Transverse colon (tissue), 4 donors: ENCODE measurements at regions not wholly inside any gene's neighbourhood (a gene's known extent, or its start where the extent isn't known, plus 50 kb on each side); places are given as distances from the start of the nearest gene placed in this dataset.

ENCODE experiments used
- DNase-seq: peaks from one replicate; pipeline ENCODE4 v3.0.0-alpha.2; 2019
- H3K27ac ChIP-seq, 4 donors: fragments of 200-600 bp; sonication (generic); 2 replicates each; pipeline ENCODE4 v1.5.1; 2016 to 2018; ENCODE audit warnings: inconsistent platforms in 4 of 4
- H3K27me3 ChIP-seq: fragments of 200-600 bp; sonication (generic); 2 replicates; pipeline ENCODE4 v1.5.1; 2017; ENCODE audit warnings: inconsistent platforms
- H3K36me3 ChIP-seq, 4 donors: fragments of 200-600 bp; sonication (generic); 2 replicates each; pipeline ENCODE4 v1.5.1; 2017 to 2019; ENCODE audit warnings: inconsistent platforms in 4 of 4
- H3K4me1 ChIP-seq, 4 donors: fragments of 200-600 bp; sonication (generic); 2 replicates each; pipeline ENCODE4 v1.5.1; 2017 to 2020; ENCODE audit warnings: inconsistent platforms in 4 of 4
- H3K4me3 ChIP-seq, 4 donors: fragments of 200-600 bp; sonication (generic); 1 replicate in 1 of 4; 2 replicates in 3 of 4; pipeline versions ENCODE4 v1.5.1 to v1.6.1; 2017 to 2019; ENCODE audit warnings: inconsistent platforms in 4 of 4
- H3K9me3 ChIP-seq, 2 donors: fragments of 200-600 bp; sonication (generic); 2 replicates each; pipeline ENCODE4 v1.5.1; 2017 to 2019; ENCODE audit warnings: inconsistent platforms in 2 of 2
- EP300 ChIP-seq: sonication (generic); formaldehyde crosslinking; IDR thresholded peaks from one replicate; pipeline ENCODE4 v1.6.1; 2017; ENCODE audit warnings: antibody characterized with exemption, low read depth
- POLR2A ChIP-seq: fragments of 450-650 bp; IDR thresholded peaks from one replicate; pipeline ENCODE4 v1.6.1; 2016; ENCODE audit warnings: antibody characterized with exemption, mild to moderate bottlenecking, moderate library complexity
- POLR2AphosphoS5 ChIP-seq, 3 donors: sonication (generic); formaldehyde crosslinking; IDR thresholded peaks; one replicate each; pipeline ENCODE4 v1.6.1; 2016; ENCODE audit warnings: antibody characterized with exemption in 3 of 3
- WGBS, 2 donors: methylation state at CpG; one replicate each; pipeline ENCODE4 v1.1.5; 2018; ENCODE audit warnings: low coverage in 1 of 2; 5-methylcytosine and 5-hydroxymethylcytosine counted together
- in situ Hi-C, 4 donors: fragments of 200-750 bp; cut with MboI; loops; one replicate each; pipeline versions ENCODE4 v1.15.0 to v1.15.1; 2017; ENCODE audit warnings: low sequenced_read_pairs in 3 of 4, low pct_ligation_motif_present in 1 of 4, low pct_unique_long_range_greater_than_20kb in 1 of 4
- intact Hi-C: fragments of 100-400 bp; cut with DNase I; formaldehyde crosslinking; loops from one replicate; pipeline ENCODE4 v1.15.1; 2023; ENCODE audit warnings: low total_unique reads
- TF ChIP-seq, protein P1 (sequence below), 5 experiments: fragments of 200-600 bp in 3 of 5; fragments of 450-650 bp in 2 of 5; sonication (generic) in 3 of 5; IDR thresholded peaks; 1 replicate in 2 of 5; 2 replicates in 3 of 5; pipeline ENCODE4 v1.5.1; 2016 to 2017; ENCODE audit warnings: antibody characterized with exemption in 5 of 5, inconsistent platforms in 3 of 5, mild to moderate bottlenecking in 2 of 5, moderate library complexity in 1 of 5

DNA sequence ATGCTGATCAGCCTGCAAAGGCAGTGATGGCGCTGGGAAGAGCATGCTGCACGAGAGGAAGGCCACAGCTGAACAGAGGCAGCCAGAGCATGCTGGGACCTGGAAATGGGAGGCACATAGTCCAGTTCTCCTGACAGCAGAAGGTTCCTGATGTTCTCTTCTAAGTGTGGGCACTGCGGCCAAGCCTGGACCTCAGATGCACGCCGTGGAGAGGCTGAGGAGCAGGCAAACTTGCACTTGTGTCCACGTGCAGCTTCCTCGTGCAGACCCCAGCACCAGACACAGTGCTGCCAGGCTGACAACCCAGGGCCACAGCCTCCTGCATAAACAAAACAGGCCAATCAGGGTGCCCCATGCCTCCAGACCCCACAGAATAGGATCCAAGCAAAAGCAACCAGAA is 93.5 kb upstream of the LANCL2 start:
- Histone ChIP-seq H3K27me3 (no peaks in the 10 kb centered on the region), H3K27ac (no peak overlapping the region), H3K4me3 (no peak overlapping the region), H3K36me3 (no peaks in the 10 kb centered on the region), H3K9me3 (no peaks in the 10 kb centered on the region), H3K4me1 (no peaks in the 10 kb centered on the region)
- WGBS, 2 donors: 88% methylated on average over 7 of the region's 7 CpGs; no CpG with 5 or more reads in 1 of the 2 donors
- intact Hi-C loops: no loop called here
- in situ Hi-C loops: loop anchor here in 2 of 4 donors (10.0 to 25.0 kb wide), 2 partner anchors 143 to 316 kb away; no protein-coding TSS in a partner anchor
- DNase-seq: no peak
- no peak for TF ChIP-seq EP300
- TF ChIP-seq, protein P1, sequence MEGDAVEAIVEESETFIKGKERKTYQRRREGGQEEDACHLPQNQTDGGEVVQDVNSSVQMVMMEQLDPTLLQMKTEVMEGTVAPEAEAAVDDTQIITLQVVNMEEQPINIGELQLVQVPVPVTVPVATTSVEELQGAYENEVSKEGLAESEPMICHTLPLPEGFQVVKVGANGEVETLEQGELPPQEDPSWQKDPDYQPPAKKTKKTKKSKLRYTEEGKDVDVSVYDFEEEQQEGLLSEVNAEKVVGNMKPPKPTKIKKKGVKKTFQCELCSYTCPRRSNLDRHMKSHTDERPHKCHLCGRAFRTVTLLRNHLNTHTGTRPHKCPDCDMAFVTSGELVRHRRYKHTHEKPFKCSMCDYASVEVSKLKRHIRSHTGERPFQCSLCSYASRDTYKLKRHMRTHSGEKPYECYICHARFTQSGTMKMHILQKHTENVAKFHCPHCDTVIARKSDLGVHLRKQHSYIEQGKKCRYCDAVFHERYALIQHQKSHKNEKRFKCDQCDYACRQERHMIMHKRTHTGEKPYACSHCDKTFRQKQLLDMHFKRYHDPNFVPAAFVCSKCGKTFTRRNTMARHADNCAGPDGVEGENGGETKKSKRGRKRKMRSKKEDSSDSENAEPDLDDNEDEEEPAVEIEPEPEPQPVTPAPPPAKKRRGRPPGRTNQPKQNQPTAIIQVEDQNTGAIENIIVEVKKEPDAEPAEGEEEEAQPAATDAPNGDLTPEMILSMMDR (IDR thresholded peaks at IDR 0.05): no peak
- TF ChIP-seq POLR2AphosphoS5 (IDR thresholded peaks at IDR 0.05): no peak
- no peak for TF ChIP-seq POLR2A

DNA sequence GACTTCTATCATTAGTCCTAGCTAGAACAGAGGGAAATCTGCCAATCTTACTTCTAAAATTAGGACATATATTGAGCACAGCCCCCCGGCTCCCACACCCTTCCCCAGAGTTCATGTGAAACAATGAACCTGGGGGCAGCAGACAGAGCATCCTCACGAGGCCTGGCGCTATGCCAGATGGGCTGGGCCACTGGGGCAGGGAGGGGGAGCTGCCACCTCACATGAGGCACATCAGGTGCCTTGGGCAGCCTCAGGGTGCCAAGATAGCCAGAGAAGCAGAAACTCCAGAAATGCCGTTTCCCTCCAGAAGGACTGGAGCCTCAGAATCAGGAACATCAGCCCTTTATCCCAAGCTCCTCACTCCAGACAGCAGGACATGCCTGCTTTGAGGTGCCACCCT is 92.8 kb upstream of the LANCL2 start:
- Histone ChIP-seq H3K36me3 (no peaks in the 10 kb centered on the region), H3K27ac (no peak overlapping the region), H3K4me1 (no peaks in the 10 kb centered on the region), H3K4me3 (no peak overlapping the region), H3K27me3 (no peaks in the 10 kb centered on the region), H3K9me3 (no peaks in the 10 kb centered on the region)
- no peak for TF ChIP-seq POLR2A
- TF ChIP-seq, protein P1 (IDR thresholded peaks at IDR 0.05): no peak
- intact Hi-C loops (no loop called here), in situ Hi-C loops (loop anchor here in 2 of 4 donors (10.0 to 25.0 kb wide), 2 partner anchors 142 to 315 kb away; no protein-coding TSS in a partner anchor)
- no peak for DNase-seq
- WGBS, 2 donors: 0 to 65% methylated on average over 2 to 4 of the region's 4 CpGs

DNA sequence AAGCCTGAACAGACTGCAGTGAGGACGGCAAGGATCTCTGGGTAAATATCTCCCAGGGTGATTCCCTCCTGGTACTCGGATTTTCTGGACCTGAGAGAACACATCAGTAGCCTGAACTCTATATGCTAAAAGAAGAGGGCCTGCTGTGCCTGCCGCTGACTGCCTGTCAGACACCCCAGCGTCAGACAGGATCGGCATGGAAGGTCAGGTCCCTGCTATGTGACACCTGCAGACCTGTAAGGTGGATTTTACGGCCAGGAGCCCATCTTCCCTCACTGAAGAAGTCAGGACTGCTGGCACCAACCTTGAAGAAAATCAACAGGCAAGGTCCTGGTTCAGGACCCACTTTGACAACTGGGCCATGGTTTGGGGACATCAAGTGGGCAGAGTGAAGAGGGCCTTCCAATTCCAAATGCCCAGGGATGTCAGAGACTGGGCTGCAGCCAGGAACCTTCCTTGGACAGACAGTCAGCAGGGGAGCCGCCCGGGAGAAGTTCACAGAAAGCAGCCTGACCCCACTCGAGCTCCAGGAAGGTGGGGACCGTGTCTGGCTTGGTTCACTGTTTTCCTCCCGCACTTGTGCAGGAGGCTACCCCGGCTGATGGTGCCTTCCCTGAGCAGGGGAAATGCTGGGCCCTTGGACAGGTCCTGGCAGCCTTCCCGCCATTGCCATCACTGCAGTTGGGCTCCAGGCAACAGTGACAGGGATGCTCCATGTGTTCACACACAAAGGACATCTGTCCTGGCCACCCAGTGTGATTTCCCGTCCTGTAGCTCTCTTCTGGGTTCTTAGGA is 91.8 kb upstream of the LANCL2 start:
- no peak for DNase-seq
- H3K4me3 ChIP-seq: no peak overlapping the region
- intact Hi-C loops (no loop called here), in situ Hi-C loops (loop anchor here in 2 of 4 donors (10.0 to 25.0 kb wide), 2 partner anchors 141 to 314 kb away; no protein-coding TSS in a partner anchor)
- 85 to 86% methylated on average over 7 to 14 of the region's 14 CpGs for WGBS, 2 donors
- no peak for TF ChIP-seq POLR2AphosphoS5 (IDR thresholded peaks at IDR 0.05)
- TF ChIP-seq POLR2A: no peak
- TF ChIP-seq, protein P1 (IDR thresholded peaks at IDR 0.05): no peak
- no peak overlapping the region for H3K27ac ChIP-seq
- H3K9me3 ChIP-seq: no peaks in the 10 kb centered on the region
- no peaks in the 10 kb centered on the region for H3K36me3 ChIP-seq
- no peaks in the 10 kb centered on the region for H3K27me3 ChIP-seq
- H3K4me1 ChIP-seq: no peaks in the 10 kb centered on the region

DNA sequence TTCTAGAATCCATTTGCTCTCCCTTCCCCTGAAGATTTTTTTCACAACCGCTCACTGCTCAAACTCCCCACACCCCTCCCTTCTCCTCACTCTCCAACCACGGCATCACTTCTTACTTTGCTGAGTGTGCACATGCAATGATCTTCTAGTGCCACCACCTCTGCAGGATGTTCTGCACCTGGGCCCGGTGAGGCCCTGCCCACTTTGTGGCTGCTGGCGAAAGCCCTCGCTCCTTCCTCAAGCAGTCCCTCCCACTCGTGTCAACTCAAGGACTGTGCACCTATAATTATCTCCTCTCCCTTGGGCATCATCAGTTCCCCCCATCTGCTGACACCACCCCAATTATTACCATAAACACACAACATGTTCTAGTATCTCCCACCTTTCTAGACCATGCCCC is 91.0 kb upstream of the LANCL2 start:
- Histone ChIP-seq H3K4me3 (no peak overlapping the region), H3K9me3 (no peaks in the 10 kb centered on the region), H3K27ac (no peak overlapping the region), H3K4me1 (no peaks in the 10 kb centered on the region), H3K27me3 (no peaks in the 10 kb centered on the region), H3K36me3 (no peaks in the 10 kb centered on the region)
- DNase-seq: no peak
- in situ Hi-C loops: loop anchor here in 2 of 4 donors (10.0 to 25.0 kb wide), 2 partner anchors 141 to 313 kb away; no protein-coding TSS in a partner anchor
- TF ChIP-seq, protein P1 (IDR thresholded peaks at IDR 0.05): no peak
- TF ChIP-seq POLR2AphosphoS5 (IDR thresholded peaks at IDR 0.05) (no peak), EP300 (no peak), POLR2A (no peak)
- WGBS, 2 donors: 67% methylated on average over 6 of the region's 6 CpGs; no CpG with 5 or more reads in 1 of the 2 donors
- intact Hi-C loops: no loop called here
